RWPE1 (cell line): ENCODE measurements at regions not wholly inside any gene's neighbourhood (a gene's known extent, or its start where the extent isn't known, plus 50 kb on each side); places are given as distances from the start of the nearest gene placed in this dataset.

Source experiments
- CTCF ChIA-PET: fragments of 350-600 bp; sonication (Branson Sonifier 250); formaldehyde crosslinking; extraction: SDS; loops from one replicate; lab custom pipeline; 2021; lab: Yijun Ruan, JAX
- POLR2A ChIA-PET: fragments of 400-600 bp; formaldehyde crosslinking; extraction: SDS; loops from one replicate; lab custom pipeline; 2020; ENCODE audit warnings: antibody characterized with exemption; ENCODE audit not compliant: low non-redundant PET; lab: Yijun Ruan, JAX
- DNase-seq: peaks from one replicate; pipeline ENCODE4 v3.0.0; 2012; ENCODE audit warnings: low spot score
- H3K27ac ChIP-seq: fragments of 450-650 bp; 2 replicates; pipeline ENCODE4 v1.5.1; 2017
- CTCF ChIP-seq: fragments of 450-650 bp; conservative IDR thresholded peaks from 2 replicates; pipeline ENCODE4 v1.5.1; 2017; ENCODE audit warnings: low read depth, mild to moderate bottlenecking

GRCh38 chr2:129611471-129611870, 368.0 kb upstream of the RAB6C start:
- no peak overlapping the region for H3K27ac ChIP-seq
- DNase-seq = no peak
- ChIA-PET POLR2A (no interaction called here), CTCF (no interaction called here)
- no peak for TF ChIP-seq CTCF

- POLR2A ChIA-PET = no interaction called here
- no peak overlapping the region for H3K27ac ChIP-seq
- no peak for DNase-seq
- CTCF ChIA-PET = no interaction called here
- no peak for TF ChIP-seq CTCF
Observed at GRCh38 chr2:129619471-129619870, 360.0 kb upstream of the RAB6C start.

- ChIA-PET POLR2A (no interaction called here), CTCF (interaction anchor here (0.6 kb wide), 1 partner anchor 24 kb away, joined by 3 read pairs; no protein-coding TSS in a partner anchor)
- TF ChIP-seq CTCF = no peak
- H3K27ac ChIP-seq = no peak overlapping the region
- DNase-seq = no peak
Observed at GRCh38 chr2:129620411-129620810, 359.1 kb upstream of the RAB6C start.

- POLR2A ChIA-PET = no interaction called here
- TF ChIP-seq CTCF = no peak
- CTCF ChIA-PET = no interaction called here
- no peak overlapping the region for H3K27ac ChIP-seq
- DNase-seq = no peak
Observed at GRCh38 chr2:129623783-129624182, 355.7 kb upstream of the RAB6C start.

GRCh38 chr2:129627437-129627836, 352.0 kb upstream of the RAB6C start:
- no peak for DNase-seq
- ChIA-PET POLR2A (no interaction called here), CTCF (no interaction called here)
- no peak for TF ChIP-seq CTCF
- no peak overlapping the region for H3K27ac ChIP-seq

GRCh38 chr2:129636692-129637091, 342.8 kb upstream of the RAB6C start:
- POLR2A ChIA-PET = no interaction called here
- no peak for DNase-seq
- no peak overlapping the region for H3K27ac ChIP-seq
- CTCF ChIA-PET = no interaction called here
- TF ChIP-seq CTCF = no peak

GRCh38 chr2:129641371-129641770, 338.1 kb upstream of the RAB6C start:
- no peak overlapping the region for H3K27ac ChIP-seq
- POLR2A ChIA-PET = no interaction called here
- DNase-seq = no peak
- no peak for TF ChIP-seq CTCF
- CTCF ChIA-PET = interaction anchor here (0.9 kb wide), 1 partner anchor 108 kb away, joined by 3 read pairs; no protein-coding TSS in a partner anchor
